Loucy (cell line): ENCODE measurements at regions not wholly inside any gene's neighbourhood (a gene's known extent, or its start where the extent isn't known, plus 50 kb on each side); places are given as distances from the start of the nearest gene placed in this dataset.

Experiments used
- EZH2phosphoT487 ChIP-seq: fragments of 200-600 bp; IDR thresholded peaks from 2 replicates; pipeline ENCODE4 v1.6.1; 2018; ENCODE audit warnings: antibody characterized with exemption, mild to moderate bottlenecking, moderate library complexity, borderline replicate concordance
- TF ChIP-seq, protein P1 (sequence below): fragments of 200-600 bp; sonication (generic); conservative IDR thresholded peaks from 2 replicates; pipeline ENCODE4 v1.5.1; 2014; ENCODE audit warnings: mild to moderate bottlenecking, antibody characterized with exemption, low read length

DNA sequence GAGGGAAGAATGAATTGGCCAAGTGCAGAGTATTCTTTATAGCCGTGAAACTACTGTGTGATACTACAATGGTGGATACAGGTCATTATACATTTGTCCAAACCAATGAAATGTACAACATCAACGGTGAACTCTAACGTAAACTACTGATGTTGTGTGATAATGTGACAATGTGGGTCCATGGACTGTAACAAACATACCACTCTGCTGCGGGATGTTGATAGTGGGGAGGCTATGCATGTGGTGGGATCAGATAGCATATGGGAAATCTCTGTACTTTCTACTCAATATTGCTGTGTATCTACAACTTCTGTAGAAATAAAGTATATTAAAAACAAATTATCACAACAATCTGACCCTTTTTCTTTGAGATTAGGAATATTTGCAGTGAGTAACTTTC, 101.1 kb downstream of the TEX13C start:
- TF ChIP-seq, protein P1, sequence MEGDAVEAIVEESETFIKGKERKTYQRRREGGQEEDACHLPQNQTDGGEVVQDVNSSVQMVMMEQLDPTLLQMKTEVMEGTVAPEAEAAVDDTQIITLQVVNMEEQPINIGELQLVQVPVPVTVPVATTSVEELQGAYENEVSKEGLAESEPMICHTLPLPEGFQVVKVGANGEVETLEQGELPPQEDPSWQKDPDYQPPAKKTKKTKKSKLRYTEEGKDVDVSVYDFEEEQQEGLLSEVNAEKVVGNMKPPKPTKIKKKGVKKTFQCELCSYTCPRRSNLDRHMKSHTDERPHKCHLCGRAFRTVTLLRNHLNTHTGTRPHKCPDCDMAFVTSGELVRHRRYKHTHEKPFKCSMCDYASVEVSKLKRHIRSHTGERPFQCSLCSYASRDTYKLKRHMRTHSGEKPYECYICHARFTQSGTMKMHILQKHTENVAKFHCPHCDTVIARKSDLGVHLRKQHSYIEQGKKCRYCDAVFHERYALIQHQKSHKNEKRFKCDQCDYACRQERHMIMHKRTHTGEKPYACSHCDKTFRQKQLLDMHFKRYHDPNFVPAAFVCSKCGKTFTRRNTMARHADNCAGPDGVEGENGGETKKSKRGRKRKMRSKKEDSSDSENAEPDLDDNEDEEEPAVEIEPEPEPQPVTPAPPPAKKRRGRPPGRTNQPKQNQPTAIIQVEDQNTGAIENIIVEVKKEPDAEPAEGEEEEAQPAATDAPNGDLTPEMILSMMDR, result no peak
- TF ChIP-seq EZH2phosphoT487, result no peak
